WTC11 (cell line): ENCODE measurements at regions not wholly inside any gene's neighbourhood (a gene's known extent, or its start where the extent isn't known, plus 50 kb on each side); places are given as distances from the start of the nearest gene placed in this dataset.

ENCODE experiments used
- AR ChIP-seq: fragments of 250-450 bp; sonication (Bioruptor Pico); IDR thresholded peaks from 2 replicates; pipeline ENCODE4 v1.9.0; 2021; ENCODE audit warnings: mild to moderate bottlenecking
- CTCF ChIP-seq: fragments of 200-600 bp; IDR thresholded peaks from 2 replicates; pipeline ENCODE4 v1.8.0; 2022; ENCODE audit warnings: antibody characterized with exemption
- HMGA2 ChIP-seq: fragments of 250-450 bp; sonication (Bioruptor Pico); IDR thresholded peaks from 2 replicates; pipeline ENCODE4 v1.4.0; 2021; ENCODE audit warnings: mild to moderate bottlenecking, moderate library complexity
- TF ChIP-seq, protein P1 (sequence below): sonication (generic); formaldehyde crosslinking; IDR thresholded peaks from 2 replicates; pipeline ENCODE4 v1.8.1; 2022; ENCODE audit warnings: missing genetic modification reagents, borderline replicate concordance

GRCh38 chr3:145326666-145327065 is 834.3 kb downstream of the PLOD2 start:
- no peak for TF ChIP-seq AR
- TF ChIP-seq, protein P1, sequence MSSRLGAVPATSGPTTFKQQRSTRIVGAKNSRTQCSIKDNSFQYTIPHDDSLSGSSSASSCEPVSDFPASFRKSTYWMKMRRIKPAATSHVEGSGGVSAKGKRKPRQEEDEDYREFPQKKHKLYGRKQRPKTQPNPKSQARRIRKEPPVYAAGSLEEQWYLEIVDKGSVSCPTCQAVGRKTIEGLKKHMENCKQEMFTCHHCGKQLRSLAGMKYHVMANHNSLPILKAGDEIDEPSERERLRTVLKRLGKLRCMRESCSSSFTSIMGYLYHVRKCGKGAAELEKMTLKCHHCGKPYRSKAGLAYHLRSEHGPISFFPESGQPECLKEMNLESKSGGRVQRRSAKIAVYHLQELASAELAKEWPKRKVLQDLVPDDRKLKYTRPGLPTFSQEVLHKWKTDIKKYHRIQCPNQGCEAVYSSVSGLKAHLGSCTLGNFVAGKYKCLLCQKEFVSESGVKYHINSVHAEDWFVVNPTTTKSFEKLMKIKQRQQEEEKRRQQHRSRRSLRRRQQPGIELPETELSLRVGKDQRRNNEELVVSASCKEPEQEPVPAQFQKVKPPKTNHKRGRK (CRISPR knock-in tag) = no peak
- TF ChIP-seq CTCF = no peak
- no peak for TF ChIP-seq HMGA2 (CRISPR knock-in tag)
